GM18861 (cell line): ENCODE measurements at regions not wholly inside any gene's neighbourhood (a gene's known extent, or its start where the extent isn't known, plus 50 kb on each side); places are given as distances from the start of the nearest gene placed in this dataset.

Experiments
- ATAC-seq: cut with Tn5 transposase; IDR thresholded peaks from one replicate; pipeline ENCODE4 v1.9.1; 2021; ENCODE audit not compliant: unreplicated experiment

DNA sequence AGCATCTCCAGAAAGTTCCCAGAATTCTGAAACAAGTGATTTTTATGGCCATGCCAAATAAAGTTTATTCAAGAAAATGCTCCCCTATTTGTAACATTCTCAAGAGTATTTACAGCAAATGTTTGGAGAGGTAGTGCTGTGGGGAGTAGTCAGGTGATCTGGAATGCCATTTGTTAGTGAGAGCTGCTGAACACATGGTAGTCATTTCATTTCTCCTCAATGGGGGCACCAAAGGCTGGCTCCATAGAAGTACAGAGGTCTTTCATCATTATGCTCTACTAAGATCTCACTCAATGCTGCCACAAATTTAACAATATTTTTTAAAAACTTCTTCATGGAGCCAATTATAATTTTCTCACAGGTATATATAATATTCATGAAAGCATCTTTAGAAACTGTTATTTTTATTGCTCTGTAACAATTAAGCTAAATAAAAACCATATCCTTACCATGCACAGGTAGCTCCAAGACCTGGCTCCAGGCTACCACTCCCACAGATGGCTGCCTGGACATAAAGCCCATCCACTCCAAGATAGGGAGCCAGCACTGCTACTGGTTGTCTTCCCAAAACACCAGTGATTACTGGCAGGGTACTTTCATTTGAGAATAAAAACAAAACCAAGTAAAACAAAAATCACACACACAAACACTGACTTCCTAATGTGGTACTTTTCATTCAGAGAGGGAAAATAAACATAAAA is 200.8 kb downstream of the PLK2 start:
- ATAC-seq, result no peak

DNA sequence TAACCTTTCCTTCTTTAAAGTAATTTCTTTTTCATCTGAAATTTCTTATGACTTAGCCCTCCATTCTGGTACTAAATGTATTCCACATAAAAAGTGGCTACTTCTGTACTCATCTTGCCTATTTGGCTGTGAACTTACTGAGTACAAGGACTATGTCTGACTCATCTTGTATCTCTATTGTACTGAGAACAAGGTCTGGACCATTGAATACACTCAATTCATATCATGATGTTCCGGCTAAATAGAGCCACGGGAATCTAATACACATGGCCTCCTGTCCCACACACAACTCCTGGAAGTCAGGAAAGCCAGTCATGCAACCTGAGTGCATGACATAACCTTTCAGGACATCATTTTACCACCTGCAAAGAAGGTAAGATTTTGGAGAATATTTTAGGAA is 203.9 kb downstream of the PLK2 start:
- ATAC-seq, result no peak

DNA sequence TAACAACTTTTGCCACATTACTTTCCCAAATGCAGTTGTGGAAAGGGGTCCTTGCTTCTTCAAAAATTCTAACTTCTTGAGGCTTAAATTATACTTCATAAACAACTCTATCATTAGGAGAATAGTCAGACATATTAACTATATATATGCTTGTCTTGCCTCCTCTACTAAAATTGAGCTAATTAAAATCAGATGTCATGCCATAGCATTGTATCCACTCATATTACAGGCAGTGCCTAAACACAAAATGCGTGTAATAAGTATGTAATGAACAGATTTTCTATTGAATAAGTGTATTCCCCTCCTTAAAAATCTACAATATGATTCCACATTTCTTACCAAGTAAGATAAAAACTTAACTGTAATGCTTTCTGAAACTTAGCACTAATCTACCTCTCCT is 204.5 kb downstream of the PLK2 start:
- ATAC-seq, result no peak

DNA sequence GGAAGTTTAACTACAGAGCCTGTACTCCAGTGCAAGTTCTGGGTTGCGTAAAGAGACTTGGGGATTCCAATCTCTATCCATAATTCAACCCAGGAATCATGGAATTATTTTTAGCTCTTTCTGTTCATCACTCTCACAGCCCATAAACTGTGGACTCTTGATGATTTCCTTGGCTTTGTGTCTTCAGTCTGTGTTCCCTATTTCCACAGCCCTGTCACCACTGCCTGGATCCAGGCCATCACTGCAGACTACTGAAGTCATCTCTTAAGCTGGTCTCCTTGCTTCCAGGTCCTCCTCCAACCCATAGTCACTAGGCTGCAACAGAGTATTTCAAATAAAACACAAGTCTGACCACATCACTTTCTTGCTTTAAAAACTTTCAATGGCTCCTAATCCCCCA is 211.7 kb downstream of the PLK2 start:
- no peak for ATAC-seq

DNA sequence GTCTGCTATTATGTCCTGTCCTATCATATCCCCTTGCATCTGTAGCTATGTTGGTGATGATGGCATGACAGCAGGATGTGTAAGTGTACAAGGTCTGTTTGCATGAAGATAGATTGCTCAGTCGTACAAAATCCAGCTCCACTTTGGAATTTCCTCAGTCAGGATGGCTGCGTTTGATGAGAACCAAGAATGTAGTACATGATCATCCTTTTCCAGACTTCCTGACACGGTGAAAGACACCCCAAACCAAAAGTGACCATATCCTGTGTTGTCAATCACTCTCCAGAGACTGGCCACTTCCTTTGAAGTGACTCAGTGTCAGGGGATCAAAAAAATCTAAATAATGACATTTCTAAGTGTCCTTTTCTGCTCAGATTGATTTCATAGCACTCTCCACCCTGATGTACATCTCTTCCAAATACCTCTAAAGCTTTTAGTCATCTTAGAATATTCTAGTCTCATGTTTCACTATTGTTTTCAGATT is 213.4 kb downstream of the PLK2 start:
- no peak for ATAC-seq

DNA sequence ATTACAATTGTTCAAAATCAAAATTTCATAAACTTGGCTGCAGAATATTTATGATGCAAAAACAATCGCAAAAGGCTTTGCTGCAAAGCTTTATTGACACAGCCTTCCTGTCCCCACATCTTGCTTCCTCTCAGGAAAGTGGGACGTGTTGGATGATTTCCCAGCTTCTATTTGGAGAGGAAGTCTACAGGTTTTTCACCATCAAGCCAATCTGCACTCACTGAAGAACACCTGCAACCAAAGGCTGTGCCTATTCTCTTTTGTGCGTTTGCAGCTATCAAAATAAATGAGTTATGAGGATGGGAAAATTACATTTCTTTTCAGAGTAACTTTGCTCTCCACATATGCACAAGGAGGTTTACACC is 214.4 kb downstream of the PLK2 start:
- no peak for ATAC-seq

DNA sequence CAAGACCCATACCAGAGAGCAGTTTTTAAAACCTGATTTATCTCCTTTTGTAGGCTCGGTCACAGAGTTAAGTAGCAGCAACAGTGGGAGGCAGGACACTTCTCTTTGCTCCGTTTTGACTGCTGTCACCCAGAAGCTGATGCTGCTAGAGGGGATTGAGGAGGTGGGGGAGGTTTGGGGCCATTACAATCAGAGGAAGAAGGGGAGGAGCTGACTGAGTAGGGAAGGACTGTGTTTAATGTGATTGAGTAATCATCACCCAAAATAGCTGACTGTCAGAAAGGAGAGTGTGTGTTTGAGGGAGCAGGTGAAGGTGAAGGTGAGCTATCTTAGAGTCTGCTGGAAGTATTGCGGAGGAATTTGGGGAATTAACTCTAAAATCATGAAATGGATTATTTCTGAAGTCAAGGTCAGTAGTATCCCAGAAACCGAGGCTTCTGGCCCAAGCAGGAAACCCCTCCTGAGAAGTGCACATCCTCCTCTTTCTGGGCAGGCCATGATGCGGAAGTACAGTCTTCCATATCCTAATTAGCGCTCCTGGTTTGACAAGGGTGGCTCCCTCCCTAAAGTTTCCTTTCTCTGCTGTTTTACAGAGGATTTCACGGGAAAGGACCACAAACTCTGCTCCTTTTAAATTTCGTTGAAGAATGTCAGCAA is 214.9 kb downstream of the PLK2 start:
- no peak for ATAC-seq

DNA sequence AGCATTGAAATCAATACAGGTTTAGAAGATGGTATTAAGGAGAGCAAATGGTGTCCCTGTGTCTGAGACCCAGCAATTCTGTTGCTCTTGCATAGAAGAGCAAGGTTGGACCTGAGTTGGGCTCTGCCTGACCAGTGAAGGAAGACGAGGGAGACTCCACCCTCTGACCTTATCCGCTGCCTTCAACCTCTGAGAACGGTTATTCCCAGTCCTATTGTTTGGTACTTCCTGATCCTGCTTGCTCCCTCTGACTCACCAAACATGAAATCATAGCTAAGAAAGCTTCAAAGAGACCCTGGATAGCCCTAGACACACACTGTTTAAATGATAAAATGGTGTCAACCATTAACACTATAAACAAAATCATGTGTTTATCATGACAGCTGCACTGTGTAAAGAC is 218.5 kb downstream of the PLK2 start:
- no peak for ATAC-seq

DNA sequence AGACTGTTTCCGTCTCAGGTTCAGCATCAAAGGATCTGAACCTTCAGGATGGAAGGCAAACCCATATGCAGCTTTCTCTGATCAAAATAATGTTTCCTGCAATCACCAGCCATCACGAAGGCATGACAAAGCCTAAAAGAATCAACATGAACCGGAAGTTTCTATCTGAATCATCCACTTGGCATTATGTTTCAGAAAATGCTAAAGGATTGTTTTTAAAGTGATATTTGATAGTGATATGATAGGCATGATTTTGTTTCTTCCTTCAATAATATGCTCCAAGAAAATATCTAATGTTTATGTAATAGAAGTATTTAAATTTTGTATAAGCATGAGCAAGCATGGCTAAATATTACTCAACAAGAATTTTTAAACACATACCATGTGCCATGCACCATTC is 219.6 kb downstream of the PLK2 start:
- no peak for ATAC-seq

DNA sequence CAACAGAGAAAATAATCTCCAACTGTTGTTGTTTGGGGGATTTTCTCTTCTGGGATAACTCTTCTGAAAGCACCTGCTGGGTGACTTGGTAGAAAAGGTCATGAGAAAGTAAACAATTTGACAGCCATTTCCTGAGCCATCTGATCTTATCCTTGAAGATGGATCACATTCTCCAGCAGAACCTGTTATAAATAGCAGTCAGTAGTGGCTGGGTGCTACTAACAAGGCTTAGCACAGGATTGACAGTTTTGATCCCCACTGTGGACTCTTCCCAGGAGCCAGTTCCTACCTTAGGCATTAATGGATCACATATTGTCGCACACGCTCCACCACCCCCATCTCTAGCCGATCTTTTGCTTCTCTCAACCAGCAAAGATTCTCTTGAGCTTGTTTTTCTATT is 220.2 kb downstream of the PLK2 start:
- ATAC-seq, result no peak

DNA sequence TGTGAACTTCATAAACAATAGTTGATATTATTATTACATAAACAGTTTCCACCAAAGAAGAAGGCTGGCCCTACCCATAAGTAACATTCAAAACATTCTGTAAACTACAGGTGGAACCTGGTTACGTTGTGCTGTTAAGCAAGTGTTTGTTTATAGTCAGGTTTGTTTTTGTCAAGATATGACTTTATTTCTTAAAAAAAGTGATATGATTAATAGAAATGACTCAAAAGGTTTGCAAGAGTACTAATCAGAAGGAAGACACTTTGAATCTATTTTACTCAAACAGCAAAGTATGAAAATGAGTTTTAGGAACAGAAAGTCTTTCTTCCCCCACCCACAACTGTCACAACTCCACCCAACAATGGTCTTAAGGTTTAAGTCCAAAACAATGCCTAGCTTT is 220.8 kb downstream of the PLK2 start:
- no peak for ATAC-seq

DNA sequence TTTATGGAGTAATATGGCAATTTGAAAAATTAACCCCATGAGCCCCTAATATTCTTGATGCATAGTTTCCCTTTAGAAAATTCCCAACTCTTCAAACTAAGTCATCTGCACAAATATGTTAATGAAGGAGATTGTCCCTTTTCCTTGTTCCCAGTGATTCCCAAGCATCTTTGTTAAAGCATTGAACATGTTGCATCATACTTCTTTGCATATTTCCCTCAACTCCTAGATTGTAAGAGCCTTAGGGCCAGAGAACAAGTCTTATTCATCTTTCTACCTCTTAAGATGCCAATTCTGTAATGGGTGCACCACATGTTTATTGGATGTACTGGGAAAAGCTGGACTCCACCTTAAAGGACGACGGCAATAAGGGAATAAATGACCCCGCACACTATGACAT is 223.4 kb downstream of the PLK2 start:
- no peak for ATAC-seq

DNA sequence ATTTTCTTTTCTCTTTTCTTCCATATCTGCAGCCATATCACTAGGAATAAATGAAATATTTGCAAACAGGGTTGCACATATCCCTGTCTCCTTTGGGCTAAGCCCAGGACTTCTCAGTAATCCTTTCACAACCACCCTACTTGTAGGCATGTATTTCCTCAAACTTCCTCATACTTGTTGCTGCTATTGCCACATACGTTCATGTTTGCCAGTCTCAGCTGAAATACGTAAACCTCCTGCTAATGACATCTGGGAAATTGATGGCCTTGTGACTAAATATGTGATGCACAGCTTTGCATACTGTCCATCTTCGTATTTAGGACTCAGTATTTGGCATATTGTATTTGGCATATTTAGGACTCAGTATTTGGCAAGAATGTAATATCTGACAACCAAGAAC is 224.6 kb downstream of the PLK2 start:
- no peak for ATAC-seq

DNA sequence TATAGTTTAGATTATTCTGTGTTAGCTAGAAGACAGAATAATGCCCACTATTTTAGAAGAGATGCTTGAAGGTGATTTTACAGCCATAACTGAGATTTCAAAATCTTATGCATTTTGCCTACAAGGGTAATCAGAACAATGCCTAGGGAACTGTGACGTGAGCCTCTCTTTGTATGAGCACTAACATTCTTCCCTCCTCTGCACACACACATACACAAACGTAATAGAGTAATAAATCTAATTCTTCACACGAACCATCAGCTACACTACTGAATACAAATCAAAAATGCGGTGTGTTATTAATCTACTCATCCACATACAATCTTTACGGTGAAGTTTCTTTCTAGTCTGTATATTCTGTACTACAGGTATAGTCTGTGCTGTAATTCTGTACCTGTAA is 227.8 kb downstream of the PLK2 start:
- ATAC-seq, result no peak

DNA sequence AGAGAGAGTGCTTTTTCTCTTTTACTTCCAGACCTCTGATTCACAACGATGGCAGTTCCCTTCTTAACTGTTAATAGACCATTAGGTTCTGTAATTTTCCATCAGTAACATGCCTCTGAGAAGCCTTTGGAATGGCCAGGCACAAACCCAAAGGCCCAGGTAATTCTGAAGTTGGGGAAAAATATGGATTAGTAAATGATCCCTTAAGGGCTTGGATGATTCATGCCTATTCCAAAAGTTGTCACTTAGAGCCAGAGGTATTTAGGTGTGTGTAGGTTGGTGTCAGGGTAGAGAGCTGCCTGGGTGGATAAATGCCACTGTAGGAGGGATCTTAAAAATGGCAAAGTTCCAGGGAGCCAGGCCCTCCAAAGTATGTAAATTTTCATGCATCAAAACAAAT is 228.8 kb downstream of the PLK2 start:
- ATAC-seq, result no peak

DNA sequence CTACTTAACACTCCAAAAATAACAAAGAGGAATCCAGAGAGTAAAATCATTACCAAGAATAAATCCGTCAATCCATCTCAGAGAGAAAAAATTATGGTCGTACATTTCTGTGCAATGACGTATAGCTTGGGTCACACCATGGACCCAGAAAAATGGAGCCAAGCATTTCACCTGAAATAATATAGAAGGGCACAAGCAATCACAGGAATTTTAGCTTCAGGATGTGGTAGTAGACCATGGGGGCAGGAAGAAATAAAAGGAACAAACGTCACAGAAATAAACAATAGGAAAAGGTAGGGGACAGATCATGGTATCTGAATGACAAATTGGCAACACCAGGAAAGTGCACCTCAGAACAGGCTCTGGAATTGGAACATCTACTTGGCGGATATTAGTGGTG is 231.0 kb downstream of the PLK2 start:
- no peak for ATAC-seq

DNA sequence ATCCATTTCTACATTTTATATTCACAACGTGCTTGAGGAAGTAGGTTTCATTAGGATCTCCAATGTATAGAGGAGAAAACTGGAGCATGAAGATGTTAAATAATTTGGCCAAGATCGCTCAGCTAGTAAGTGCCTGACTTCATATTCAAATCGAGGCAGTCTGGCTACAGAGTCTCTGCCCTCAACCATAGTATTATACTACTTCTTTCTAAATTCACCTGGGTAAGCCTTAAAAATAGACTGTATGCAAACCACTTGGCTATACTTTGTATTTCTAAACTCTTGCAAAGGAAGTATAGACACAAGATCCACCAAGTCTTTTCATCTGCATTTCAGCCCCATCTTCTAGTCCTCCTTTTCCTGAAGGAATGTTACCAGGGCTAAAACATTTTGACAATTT is 232.0 kb downstream of the PLK2 start:
- no peak for ATAC-seq

DNA sequence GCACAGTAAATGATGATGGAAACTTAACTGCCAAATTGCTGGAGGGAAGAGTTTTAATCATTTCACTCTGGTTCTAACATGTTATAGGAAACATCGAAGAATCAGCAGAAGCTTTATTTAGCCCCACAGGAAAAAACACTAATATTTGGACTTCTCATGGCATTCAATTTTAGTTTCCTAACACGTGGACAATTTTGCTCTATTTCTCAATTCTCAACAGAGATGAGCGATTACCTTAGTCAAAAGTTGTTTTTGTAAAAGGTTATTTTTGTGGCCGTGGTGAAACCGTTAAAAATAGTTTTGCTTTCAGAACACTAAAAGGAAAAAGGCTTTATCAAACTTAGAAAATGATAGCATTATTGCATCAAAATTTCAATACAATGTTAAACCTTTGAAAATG is 235.2 kb downstream of the PLK2 start:
- no peak for ATAC-seq

DNA sequence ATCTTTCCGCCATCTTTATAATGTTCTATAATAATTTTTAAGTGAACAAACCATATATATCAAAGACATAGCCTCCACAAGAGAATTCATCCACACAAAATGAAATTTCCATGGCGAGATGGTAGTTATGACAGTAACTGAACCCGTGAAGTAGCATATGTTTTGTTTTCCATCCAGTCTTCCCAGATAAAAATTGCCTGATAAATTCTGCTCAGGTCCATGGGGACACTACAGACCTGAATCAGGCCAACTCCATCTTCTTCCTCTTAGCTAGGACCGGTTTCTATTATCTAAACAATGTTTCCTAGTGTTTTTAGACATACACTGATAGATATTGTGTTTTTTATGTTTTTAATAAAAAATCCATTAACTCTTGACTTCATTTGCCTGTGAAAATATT is 235.7 kb downstream of the PLK2 start:
- no peak for ATAC-seq

DNA sequence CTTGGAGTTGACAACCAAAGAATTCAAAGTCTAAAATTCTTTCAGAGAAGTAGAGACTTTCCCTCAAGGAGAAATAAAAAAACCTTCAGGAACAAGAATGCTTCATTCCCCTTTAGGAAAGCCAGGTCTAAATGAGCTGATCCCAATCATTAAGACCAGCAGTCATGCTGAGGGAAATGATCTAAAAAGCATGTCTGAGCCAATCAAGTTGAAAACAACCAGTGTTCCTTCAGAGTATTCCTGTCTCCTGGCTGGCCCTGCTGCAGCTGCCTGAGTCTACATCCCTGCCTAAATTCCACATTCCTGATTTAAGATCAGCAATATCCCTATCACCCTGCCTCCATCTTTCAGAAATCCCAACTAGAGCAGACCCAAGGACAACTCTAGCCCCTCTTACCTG is 244.5 kb downstream of the PLK2 start:
- ATAC-seq, result no peak

DNA sequence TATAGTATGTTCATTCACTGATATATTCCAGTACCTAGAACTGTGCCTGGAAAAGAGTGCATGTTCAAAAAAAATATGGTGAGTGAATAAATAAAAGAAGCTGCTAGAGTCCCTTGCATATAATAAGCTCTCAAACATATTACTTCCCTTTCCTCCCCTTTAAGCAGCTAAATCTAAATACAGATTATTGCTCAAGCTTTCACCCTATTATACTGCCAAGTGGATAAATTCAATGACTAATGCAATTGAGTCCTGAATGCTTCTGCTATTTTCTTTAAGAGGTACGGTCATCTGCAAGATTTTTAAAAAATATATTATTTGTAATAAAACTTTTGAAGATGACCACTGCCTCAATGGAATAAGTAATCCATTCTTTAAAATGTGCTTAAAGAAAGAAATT is 248.4 kb downstream of the PLK2 start:
- ATAC-seq, result no peak

DNA sequence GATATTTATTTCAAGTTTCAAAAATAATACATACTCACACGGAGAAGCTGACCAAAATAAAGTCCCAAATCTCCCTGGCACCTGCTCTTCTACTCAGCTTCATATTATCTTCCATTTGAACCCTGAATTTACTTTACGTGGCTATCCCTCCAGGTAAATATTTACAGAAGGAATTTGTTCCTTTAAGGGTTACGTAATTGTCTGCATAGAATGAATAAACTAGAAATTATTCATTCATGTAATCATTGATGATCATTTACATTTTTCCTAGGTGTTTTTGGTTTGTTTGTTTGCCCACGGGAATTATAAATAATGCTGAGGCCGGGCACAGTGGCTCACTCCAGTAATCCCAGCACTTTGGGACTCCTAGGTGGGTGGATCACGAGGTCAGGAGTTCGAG is 251.2 kb downstream of the PLK2 start:
- ATAC-seq, result no peak

DNA sequence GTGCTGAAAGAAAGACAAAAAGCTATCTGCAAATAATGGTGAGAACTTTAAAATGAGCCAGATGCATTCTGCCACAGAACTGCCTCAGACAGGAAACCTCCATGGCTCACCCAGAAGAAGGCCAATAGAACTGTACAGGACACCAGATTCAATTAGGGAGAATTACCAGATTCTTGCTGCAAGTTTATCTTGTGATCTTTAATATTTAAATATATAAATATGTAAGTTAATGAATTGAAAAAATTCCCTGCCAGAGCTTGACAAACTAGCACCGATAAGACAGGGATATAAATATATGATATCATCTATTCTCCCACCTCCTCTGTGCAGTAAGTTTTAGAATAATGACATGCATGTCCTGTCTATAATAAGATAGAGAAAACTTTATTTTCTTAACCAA is 252.8 kb downstream of the PLK2 start:
- no peak for ATAC-seq
